OCI-LY7 (cell line): ENCODE measurements at regions not wholly inside any gene's neighbourhood (a gene's known extent, or its start where the extent isn't known, plus 50 kb on each side); places are given as distances from the start of the nearest gene placed in this dataset.

Source experiments
- BruUV-seq: library from RNA; stranded (reverse); fragments of 400-500 nt; replicated peaks from 2 replicates; lab custom pipeline; 2021; lab: Mats Ljungman, UMichigan
- CTCF ChIA-PET: fragments of 300-600 bp; sonication (Branson Sonifier 250); formaldehyde crosslinking; loops from one replicate; lab custom pipeline; 2022; ENCODE audit warnings: antibody characterized with exemption; ENCODE audit not compliant: unreplicated experiment; lab: Charles Lee
- POLR2A ChIA-PET: fragments of 300-600 bp; sonication (Branson Sonifier 250); formaldehyde crosslinking; loops from one replicate; lab custom pipeline; 2022; ENCODE audit warnings: antibody characterized with exemption; lab: Charles Lee
- DNase-seq: peaks from one replicate; pipeline ENCODE4 v3.0.0-alpha.2; 2015; ENCODE audit warnings: low spot score
- H2AFZ ChIP-seq: fragments of 200-600 bp; sonication (generic), shearing (Covaris generic); 2 replicates; pipeline ENCODE4 v1.6.1; 2014; ENCODE audit warnings: mild to moderate bottlenecking, antibody characterized with exemption, low read length, moderate library complexity
- H3K27ac ChIP-seq: fragments of 200-600 bp; sonication (generic); 2 replicates; pipeline ENCODE4 v1.5.1; 2014; ENCODE audit warnings: mixed run types, low read depth, mild to moderate bottlenecking, moderate library complexity, low read length, inconsistent platforms; ENCODE audit not compliant: poor library complexity, severe bottlenecking
- H3K36me3 ChIP-seq: fragments of 200-600 bp; sonication (generic); 2 replicates; pipeline ENCODE4 v1.6.1; 2014; ENCODE audit warnings: mild to moderate bottlenecking, antibody characterized with exemption, low read length, moderate library complexity, mixed read lengths; ENCODE audit not compliant: insufficient read depth
- H3K4me1 ChIP-seq: fragments of 200-600 bp; sonication (generic); 2 replicates; pipeline ENCODE4 v1.5.1; 2014; ENCODE audit warnings: mild to moderate bottlenecking, low read length; ENCODE audit not compliant: insufficient read depth, poor library complexity, severe bottlenecking
- H3K4me2 ChIP-seq: fragments of 200-600 bp; sonication (generic); 2 replicates; pipeline ENCODE4 v1.6.1; 2014; ENCODE audit warnings: mild to moderate bottlenecking, low read length
- H3K4me3 ChIP-seq: fragments of 200-600 bp; sonication (generic); 2 replicates; pipeline ENCODE4 v1.5.1; 2014; ENCODE audit warnings: mild to moderate bottlenecking, low read depth, low read length; ENCODE audit not compliant: poor library complexity, severe bottlenecking
- H3K79me2 ChIP-seq: fragments of 200-600 bp; sonication (generic); 2 replicates; pipeline ENCODE4 v1.6.1; 2016; ENCODE audit warnings: low read depth, mild to moderate bottlenecking, low read length, moderate library complexity, mixed read lengths; ENCODE audit not compliant: insufficient read depth
- H3K9me2 ChIP-seq: fragments of 200-600 bp; sonication (generic); 2 replicates; pipeline ENCODE4 v1.6.1; 2016; ENCODE audit warnings: mild to moderate bottlenecking, low read length, mixed read lengths; ENCODE audit not compliant: insufficient read depth
- H3K9me3 ChIP-seq: fragments of 200-600 bp; sonication (generic); 2 replicates; pipeline ENCODE4 v1.6.1; 2014; ENCODE audit warnings: mild to moderate bottlenecking, mixed run types, low read length, mixed read lengths
- H4K20me1 ChIP-seq: fragments of 200-600 bp; sonication (generic); 2 replicates; pipeline ENCODE4 v1.6.1; 2014; ENCODE audit warnings: mild to moderate bottlenecking, antibody characterized with exemption, low read length, moderate library complexity, mixed read lengths; ENCODE audit not compliant: insufficient read depth
- CTCF ChIP-seq: fragments of 200-600 bp; sonication (generic); conservative IDR thresholded peaks from 2 replicates; pipeline ENCODE4 v1.5.1; 2014; ENCODE audit warnings: mild to moderate bottlenecking, antibody characterized with exemption, low read length, moderate library complexity, mixed read lengths
- EZH2phosphoT487 ChIP-seq: fragments of 200-600 bp; sonication (generic); IDR thresholded peaks from 2 replicates; pipeline ENCODE4 v1.6.1; 2018; ENCODE audit warnings: low read depth, borderline replicate concordance, mild to moderate bottlenecking, mixed run types, antibody characterized with exemption, low read length, moderate library complexity, mixed read lengths
- intact Hi-C: fragments of 100-400 bp; cut with micrococcal nuclease; formaldehyde crosslinking; loops from one replicate; pipeline ENCODE4 v1.10.0; 2022; ENCODE audit not compliant: unreplicated experiment

GRCh38 chr11:116582571-116582970, 190.2 kb downstream of the BUD13 start:
- H3K79me2 ChIP-seq = no peaks in the 10 kb centered on the region
- DNase-seq = no peak
- no peak overlapping the region for H3K4me3 ChIP-seq
- H2AFZ ChIP-seq = no peak overlapping the region
- no peaks in the 10 kb centered on the region for H3K9me3 ChIP-seq
- no TSS peak for BruUV-seq
- no peaks in the 10 kb centered on the region for H3K9me2 ChIP-seq
- POLR2A ChIA-PET = no interaction called here
- intact Hi-C loops = no loop called here
- H3K4me2 ChIP-seq = no peak overlapping the region
- no peaks in the 10 kb centered on the region for H3K36me3 ChIP-seq
- no peak overlapping the region for H3K27ac ChIP-seq
- no peaks in the 10 kb centered on the region for H4K20me1 ChIP-seq
- TF ChIP-seq EZH2phosphoT487 (no peak), CTCF (no peak)
- H3K4me1 ChIP-seq = no peaks in the 10 kb centered on the region
- CTCF ChIA-PET = no interaction called here

GRCh38 chr11:116581349-116581748, 191.4 kb downstream of the BUD13 start:
- Histone ChIP-seq H4K20me1 (no peaks in the 10 kb centered on the region), H3K27ac (no peak overlapping the region), H3K36me3 (no peaks in the 10 kb centered on the region), H3K9me2 (no peaks in the 10 kb centered on the region), H3K9me3 (no peaks in the 10 kb centered on the region), H3K4me3 (no peak overlapping the region), H3K4me2 (no peak overlapping the region), H3K4me1 (no peaks in the 10 kb centered on the region), H3K79me2 (no peaks in the 10 kb centered on the region), H2AFZ (no peak overlapping the region)
- DNase-seq = no peak
- POLR2A ChIA-PET = no interaction called here
- TF ChIP-seq EZH2phosphoT487 (no peak), CTCF (no peak)
- CTCF ChIA-PET = no interaction called here
- intact Hi-C loops = no loop called here
- BruUV-seq = no TSS peak

GRCh38 chr11:116580799-116581198, 192.0 kb downstream of the BUD13 start:
- POLR2A ChIA-PET = no interaction called here

More at GRCh38 chr11:116580799-116581198, 192.0 kb downstream of the BUD13 start:
- H3K4me3 ChIP-seq = no peak overlapping the region
- TF ChIP-seq EZH2phosphoT487 (no peak), CTCF (no peak)
- H3K9me3 ChIP-seq = no peaks in the 10 kb centered on the region
- no peaks in the 10 kb centered on the region for H3K79me2 ChIP-seq
- BruUV-seq = no TSS peak
- no peak overlapping the region for H3K4me2 ChIP-seq
- intact Hi-C loops = no loop called here
- no peaks in the 10 kb centered on the region for H3K4me1 ChIP-seq
- no peak overlapping the region for H2AFZ ChIP-seq
- no peak overlapping the region for H3K27ac ChIP-seq
- CTCF ChIA-PET = no interaction called here
- H4K20me1 ChIP-seq = no peaks in the 10 kb centered on the region
- DNase-seq = no peak
- no peaks in the 10 kb centered on the region for H3K9me2 ChIP-seq
- no peaks in the 10 kb centered on the region for H3K36me3 ChIP-seq
